ENCODE measurements at regions not wholly inside any gene's neighbourhood (a gene's known extent, or its start where the extent isn't known, plus 50 kb on each side); places are given as distances from the start of the nearest gene placed in this dataset.

- TF ChIP-seq CTCF (IDR thresholded peaks at IDR 0.05; ENCODE audit: low read depth, low read length, poor library complexity, severe bottlenecking): no peak
- no peak for TF ChIP-seq EZH2phosphoT487 (IDR thresholded peaks at IDR 0.05; ENCODE audit: borderline replicate concordance, low read length)
Measured at GRCh38 chr1:82317671-82318070, 516.9 kb downstream of the ADGRL2 start.
